Neuron (in vitro differentiated cells): ENCODE measurements at regions not wholly inside any gene's neighbourhood (a gene's known extent, or its start where the extent isn't known, plus 50 kb on each side); places are given as distances from the start of the nearest gene placed in this dataset.
"Not testable (repeated sequence)": the region's sequence is repeated elsewhere in the genome, so short reads cannot be mapped to it uniquely, and the experiment has no call there.

Experiments
- H2AFZ ChIP-seq: one replicate; pipeline ENCODE4 v1.6.1; 2013; ENCODE audit warnings: low read depth, mild to moderate bottlenecking, inconsistent platforms, low read length, moderate library complexity
- H3K27me3 ChIP-seq: one replicate; pipeline ENCODE4 v1.6.1; 2013; ENCODE audit warnings: low read length; ENCODE audit not compliant: insufficient read depth
- H3K36me3 ChIP-seq: one replicate; pipeline ENCODE4 v1.6.1; 2013; ENCODE audit warnings: low read length; ENCODE audit not compliant: insufficient read depth
- H3K4me1 ChIP-seq: one replicate; pipeline ENCODE4 v1.6.1; 2013; ENCODE audit warnings: low read length; ENCODE audit not compliant: insufficient read depth
- H3K4me3 ChIP-seq: 2 replicates; pipeline ENCODE4 v1.5.1; 2013; ENCODE audit warnings: mild to moderate bottlenecking, low read length, moderate library complexity
- H3K9me3 ChIP-seq: one replicate; pipeline ENCODE4 v1.6.1; 2013; ENCODE audit warnings: low read length

- H3K4me3 ChIP-seq, result no peak overlapping the region
- no peak overlapping the region for H2AFZ ChIP-seq
- no peaks in the 10 kb centered on the region for H3K36me3 ChIP-seq
- H3K9me3 ChIP-seq, result no peaks in the 10 kb centered on the region
- H3K4me1 ChIP-seq, result peaks cover 4% of the 10 kb centered on the region
- H3K27me3 ChIP-seq, result no peaks in the 10 kb centered on the region
Observed at GRCh38 chr5:158194561-158194976, 335.6 kb upstream of the CLINT1 start.

GRCh38 chr5:158193395-158193794 is 334.4 kb upstream of the CLINT1 start:
- not testable (repeated sequence) for H3K36me3 ChIP-seq, H3K4me1 ChIP-seq, H3K9me3 ChIP-seq, H3K4me3 ChIP-seq, H3K27me3 ChIP-seq, H2AFZ ChIP-seq

GRCh38 chr5:158180407-158180806 is 321.5 kb upstream of the CLINT1 start:
- H3K27me3 ChIP-seq, result no peaks in the 10 kb centered on the region
- H3K36me3 ChIP-seq, result no peaks in the 10 kb centered on the region
- H2AFZ ChIP-seq, result no peak overlapping the region
- H3K9me3 ChIP-seq, result no peaks in the 10 kb centered on the region
- peaks cover 1% of the 10 kb centered on the region for H3K4me1 ChIP-seq
- H3K4me3 ChIP-seq, result no peak overlapping the region

DNA sequence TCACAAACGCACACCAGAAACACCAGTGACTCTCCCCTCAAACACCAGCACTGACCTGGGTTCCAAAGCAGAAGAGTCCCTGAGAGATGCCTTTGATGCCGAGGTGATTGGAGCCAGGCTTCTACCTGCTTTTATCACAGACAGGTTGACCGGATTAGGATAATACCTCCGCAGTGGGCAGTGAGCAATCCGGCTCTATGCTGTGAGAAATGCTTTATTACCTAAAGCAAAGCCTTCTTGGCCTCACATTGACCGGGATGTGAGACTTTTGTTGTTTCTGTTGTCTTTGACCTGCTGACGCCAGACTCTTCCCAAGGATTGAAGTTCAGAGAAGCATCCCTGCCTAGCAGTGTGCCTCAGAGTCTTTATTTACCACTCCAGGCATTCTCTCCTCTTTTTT is 320.3 kb upstream of the CLINT1 start:
- H2AFZ ChIP-seq, result no peak overlapping the region
- H3K27me3 ChIP-seq, result no peaks in the 10 kb centered on the region
- no peaks in the 10 kb centered on the region for H3K36me3 ChIP-seq
- H3K9me3 ChIP-seq, result no peaks in the 10 kb centered on the region
- peaks cover 4% of the 10 kb centered on the region for H3K4me1 ChIP-seq
- no peak overlapping the region for H3K4me3 ChIP-seq

DNA sequence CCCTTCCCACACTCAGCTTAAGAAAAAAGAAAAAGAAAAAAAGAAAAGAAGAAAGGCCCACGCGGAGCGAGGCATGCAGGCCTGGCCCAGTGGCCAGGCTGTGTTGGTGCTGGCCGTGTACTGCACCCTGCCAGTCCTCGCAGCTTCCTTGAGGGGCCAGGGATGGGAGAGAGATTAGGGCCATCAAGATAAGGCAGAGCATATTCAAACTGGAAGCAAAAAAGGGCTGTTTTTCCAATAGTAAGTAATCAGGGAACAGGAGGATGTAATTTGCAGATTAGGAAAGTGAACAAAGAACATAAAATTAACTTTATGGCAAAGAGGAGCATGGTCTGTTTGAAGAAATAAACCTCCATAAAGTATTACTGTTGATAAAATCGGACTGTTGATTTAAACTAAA is 319.6 kb upstream of the CLINT1 start:
- no peaks in the 10 kb centered on the region for H3K9me3 ChIP-seq
- no peaks in the 10 kb centered on the region for H3K27me3 ChIP-seq

DNA sequence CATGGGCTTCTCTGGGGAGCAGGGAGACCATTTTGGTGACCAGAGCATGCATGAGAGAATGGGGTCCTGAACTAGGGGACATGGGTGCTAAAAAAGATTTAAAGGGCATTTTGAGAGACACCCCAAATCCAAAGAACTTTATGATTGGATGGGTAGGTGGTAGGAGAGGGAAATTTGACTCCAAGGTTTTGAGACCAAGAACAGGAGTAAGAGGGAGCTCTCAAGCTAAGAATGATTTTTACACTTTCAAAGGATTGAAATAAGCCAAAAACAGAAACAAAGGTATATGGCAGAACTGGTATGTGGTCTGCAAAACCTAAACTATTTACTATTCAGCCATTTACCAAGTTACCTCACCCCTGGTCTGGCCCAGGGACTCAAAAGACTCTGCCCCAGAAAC is 318.2 kb upstream of the CLINT1 start:
- H3K36me3 ChIP-seq, result no peaks in the 10 kb centered on the region
- no peak overlapping the region for H3K4me3 ChIP-seq
- peaks cover 4% of the 10 kb centered on the region for H3K4me1 ChIP-seq
- no peaks in the 10 kb centered on the region for H3K9me3 ChIP-seq
- no peak overlapping the region for H2AFZ ChIP-seq
- no peaks in the 10 kb centered on the region for H3K27me3 ChIP-seq

More for the DNA sequence above, 319.6 kb upstream of the CLINT1 start:
- Histone ChIP-seq H3K36me3 (no peaks in the 10 kb centered on the region), H3K4me1 (peaks cover 4% of the 10 kb centered on the region), H2AFZ (no peak overlapping the region), H3K4me3 (no peak overlapping the region)

GRCh38 chr5:158175934-158176481 is 317.1 kb upstream of the CLINT1 start:
- Histone ChIP-seq H2AFZ (no peak overlapping the region), H3K27me3 (no peaks in the 10 kb centered on the region), H3K4me1 (peaks cover 4% of the 10 kb centered on the region), H3K4me3 (no peak overlapping the region), H3K36me3 (no peaks in the 10 kb centered on the region), H3K9me3 (no peaks in the 10 kb centered on the region)

DNA sequence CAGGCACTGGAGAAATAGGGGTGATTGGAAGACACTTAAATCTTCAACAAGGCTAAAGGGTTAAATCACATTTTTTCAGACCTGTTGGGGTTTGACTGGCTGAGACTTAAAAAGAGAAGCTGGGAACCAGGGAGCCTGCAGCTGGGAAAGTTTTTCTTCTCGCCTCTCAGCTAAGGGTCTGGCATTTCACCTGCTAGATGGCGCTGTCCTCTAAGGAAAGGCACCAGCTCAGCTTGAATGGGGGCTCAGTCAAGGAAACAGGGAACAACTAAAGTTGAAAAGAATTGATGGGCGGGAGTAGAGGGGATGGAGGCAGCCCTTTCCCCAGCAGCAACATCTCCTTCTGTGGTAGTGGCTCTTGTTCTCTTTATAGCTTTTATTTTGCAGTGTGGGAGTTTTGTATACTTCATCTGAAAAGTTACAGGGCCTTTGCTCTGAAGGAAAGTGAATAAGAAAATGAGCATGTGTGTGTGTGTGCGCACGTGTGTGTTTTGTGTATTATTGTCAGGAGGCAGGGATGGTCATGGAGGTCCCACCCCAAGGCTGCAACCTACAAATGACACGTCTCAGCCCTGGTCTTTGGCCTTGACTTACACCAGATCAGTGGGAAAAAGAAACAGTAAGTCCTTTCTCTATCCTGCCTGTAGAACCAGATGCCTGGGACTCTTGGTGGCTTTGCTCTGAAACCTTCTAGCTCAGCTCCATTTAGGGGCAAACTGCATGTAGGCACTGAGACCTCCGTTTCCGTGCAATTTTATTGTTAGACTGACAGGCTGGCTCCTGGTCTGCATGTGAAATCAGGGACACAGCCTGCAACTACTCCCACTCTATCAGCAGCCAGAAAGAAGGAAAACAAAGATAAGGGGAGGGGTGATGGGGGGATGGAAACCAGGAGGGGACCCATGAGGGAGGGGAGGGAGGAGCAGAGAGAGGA is 316.2 kb upstream of the CLINT1 start:
- Histone ChIP-seq H3K36me3 (no peaks in the 10 kb centered on the region), H2AFZ (no peak overlapping the region), H3K27me3 (no peaks in the 10 kb centered on the region), H3K4me1 (peaks cover 4% of the 10 kb centered on the region), H3K4me3 (no peak overlapping the region), H3K9me3 (no peaks in the 10 kb centered on the region)

- no peak overlapping the region for H3K4me3 ChIP-seq
- H3K36me3 ChIP-seq, result no peaks in the 10 kb centered on the region
- no peaks in the 10 kb centered on the region for H3K27me3 ChIP-seq
- H3K4me1 ChIP-seq, result peaks cover 4% of the 10 kb centered on the region
- no peaks in the 10 kb centered on the region for H3K9me3 ChIP-seq
- no peak overlapping the region for H2AFZ ChIP-seq
Observed at GRCh38 chr5:158174026-158174425, 315.1 kb upstream of the CLINT1 start.

DNA sequence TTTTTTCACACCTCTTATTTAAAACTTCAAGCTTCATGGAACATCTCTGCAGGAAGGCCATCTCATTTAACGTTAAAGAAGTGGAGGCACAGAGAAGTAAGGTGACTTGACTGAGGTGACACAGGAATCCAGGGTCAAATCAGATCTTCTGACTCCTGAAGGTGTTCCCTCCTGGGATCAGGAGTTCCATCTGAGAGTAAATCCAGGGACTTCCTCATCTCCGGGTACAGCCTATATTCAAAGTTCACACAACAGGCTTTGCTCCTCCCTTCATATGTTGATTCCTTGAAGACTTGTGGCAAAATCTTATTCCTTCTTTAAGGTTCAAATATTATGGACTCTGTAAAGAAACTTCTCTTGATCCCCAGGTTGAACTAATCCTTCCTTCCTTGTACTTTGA is 313.1 kb upstream of the CLINT1 start:
- Histone ChIP-seq H3K4me3 (no peak overlapping the region), H3K36me3 (no peaks in the 10 kb centered on the region), H2AFZ (no peak overlapping the region), H3K27me3 (no peaks in the 10 kb centered on the region), H3K9me3 (no peaks in the 10 kb centered on the region), H3K4me1 (peaks cover 4% of the 10 kb centered on the region)

DNA sequence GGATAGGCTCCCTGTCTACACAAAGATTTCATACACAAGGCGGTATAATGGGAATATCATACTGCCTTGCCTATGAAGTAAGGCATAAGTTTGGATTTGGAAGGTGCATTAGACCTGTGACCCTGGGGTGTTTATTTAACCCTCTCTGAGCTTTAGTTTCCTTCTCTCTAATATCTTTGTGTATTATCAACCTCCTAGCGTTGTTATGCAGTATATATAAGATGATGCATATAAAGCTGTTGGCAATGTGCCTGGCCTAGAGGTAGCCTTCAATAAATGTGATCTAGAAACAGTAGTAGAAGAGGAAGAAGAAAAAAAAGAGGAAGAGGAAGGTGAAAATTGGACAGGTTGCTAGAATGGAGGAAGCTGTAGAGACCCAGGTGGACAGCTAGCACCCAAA is 311.6 kb upstream of the CLINT1 start:
- H3K4me1 ChIP-seq, result peaks cover 4% of the 10 kb centered on the region
- H3K9me3 ChIP-seq, result no peaks in the 10 kb centered on the region
- H3K4me3 ChIP-seq, result no peak overlapping the region
- no peaks in the 10 kb centered on the region for H3K27me3 ChIP-seq
- H2AFZ ChIP-seq, result no peak overlapping the region
- no peaks in the 10 kb centered on the region for H3K36me3 ChIP-seq

DNA sequence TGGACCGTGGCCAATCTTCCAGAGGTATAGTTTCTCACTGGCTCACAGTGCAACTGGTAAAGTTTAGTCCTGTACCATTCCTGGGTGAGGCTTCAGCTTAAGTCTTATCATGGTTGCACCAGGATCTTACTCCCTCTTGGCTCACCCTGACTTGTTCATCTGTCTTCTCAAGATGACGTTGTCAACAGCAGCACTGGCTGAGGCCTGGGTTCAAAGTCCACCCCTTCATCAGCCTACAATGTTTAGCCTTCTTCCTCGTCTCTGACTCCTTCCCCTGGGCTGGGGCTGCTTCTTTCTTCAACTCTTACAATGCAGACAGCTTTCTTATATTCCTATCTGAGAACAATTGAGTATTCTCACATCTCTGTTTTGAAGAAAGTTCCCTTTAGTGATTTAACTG is 311.1 kb upstream of the CLINT1 start:
- H2AFZ ChIP-seq, result no peak overlapping the region
- H3K4me3 ChIP-seq, result no peak overlapping the region

DNA sequence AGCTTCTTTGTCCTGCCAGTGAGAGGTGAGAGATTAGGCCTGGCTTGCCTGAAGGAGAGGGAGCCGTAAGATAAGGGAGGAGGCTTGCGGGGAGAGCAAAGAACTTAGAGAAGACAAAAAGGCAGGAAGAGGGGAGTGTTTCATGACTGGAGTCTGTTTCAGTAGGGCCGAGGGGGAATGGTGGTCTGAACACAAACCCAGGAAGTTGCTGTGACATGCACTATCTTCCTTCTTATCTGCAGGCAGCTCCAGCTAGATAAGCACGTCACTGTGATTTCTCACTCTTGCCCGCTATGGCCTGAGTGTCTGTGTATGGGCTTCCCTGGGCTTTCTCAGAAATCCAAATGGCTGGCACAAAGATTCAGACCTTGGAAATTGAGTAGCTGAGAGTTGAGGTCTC is 307.5 kb upstream of the CLINT1 start:
- Histone ChIP-seq H2AFZ (no peak overlapping the region), H3K36me3 (no peaks in the 10 kb centered on the region), H3K9me3 (no peaks in the 10 kb centered on the region), H3K4me1 (no peaks in the 10 kb centered on the region), H3K27me3 (no peaks in the 10 kb centered on the region), H3K4me3 (no peak overlapping the region)

More for the DNA sequence above, 311.1 kb upstream of the CLINT1 start:
- Histone ChIP-seq H3K36me3 (no peaks in the 10 kb centered on the region), H3K27me3 (no peaks in the 10 kb centered on the region), H3K9me3 (no peaks in the 10 kb centered on the region), H3K4me1 (no peaks in the 10 kb centered on the region)
